Psoas muscle (tissue), 7 donors: ENCODE measurements at regions not wholly inside any gene's neighbourhood (a gene's known extent, or its start where the extent isn't known, plus 50 kb on each side); places are given as distances from the start of the nearest gene placed in this dataset.

ENCODE experiments used
- ATAC-seq, 4 donors: fragments of 200-7000 bp; cut with Tn5 transposase; one replicate each; pipeline ENCODE4 v1.9.1; 2020; ENCODE audit warnings: moderate library complexity in 3 of 4, mild to moderate bottlenecking in 2 of 4
- DNase-seq, 2 donors: peaks; one replicate each; pipeline ENCODE4 v3.0.0-alpha.2; 2020
- H3K27ac ChIP-seq: fragments of 200-600 bp; one replicate; pipeline ENCODE4 v1.8.0; 2022
- H3K27me3 ChIP-seq, 3 donors: fragments of 200-600 bp in 1 of 3; one replicate each; pipeline versions ENCODE4 v1.6.1 to v1.8.0; 2013 to 2022; ENCODE audit warnings: low read length in 2 of 3, mild to moderate bottlenecking in 2 of 3, moderate library complexity in 1 of 3; ENCODE audit not compliant: insufficient read depth in 3 of 3
- H3K36me3 ChIP-seq, 2 donors: fragments of 200-600 bp in 1 of 2; one replicate each; pipeline versions ENCODE4 v1.6.1 to v1.8.0; 2013 to 2022; ENCODE audit warnings: low read depth in 1 of 2, mild to moderate bottlenecking in 1 of 2, moderate library complexity in 1 of 2; ENCODE audit not compliant: insufficient read depth in 1 of 2
- H3K4me1 ChIP-seq: fragments of 200-600 bp; one replicate; pipeline ENCODE4 v1.8.0; 2022
- H3K4me3 ChIP-seq: fragments of 200-600 bp; one replicate; pipeline ENCODE4 v1.8.0; 2022; ENCODE audit warnings: mild to moderate bottlenecking
- H3K9me3 ChIP-seq: fragments of 200-600 bp; one replicate; pipeline ENCODE4 v1.8.0; 2022
- CTCF ChIP-seq: fragments of 200-600 bp; IDR thresholded peaks from one replicate; pipeline ENCODE4 v1.8.0; 2022; ENCODE audit warnings: antibody characterized with exemption
- WGBS, 3 donors: extraction: QIAGEN DNeasy Blood & Tissue Kit; methylation state at CpG; one replicate each; pipeline versions ENCODE4 v1.1.6 to v1.1.7; 2013; 5-methylcytosine and 5-hydroxymethylcytosine counted together
- intact Hi-C, 2 donors: fragments of 100-400 bp; cut with DNase I; formaldehyde crosslinking; loops; one replicate each; pipeline versions ENCODE4 v1.11.0 to v1.14.2; 2022
- donor health status: healthy with polysubstance abuse.
- donor health status: DM: no; HTN: no; CAD: no; lungs with moderate emphysema.
- donor health status: Bipolar disorder and iron deficiency.
- donor health status: healthy.
- donor health status: DM: yes; HTN: yes; CAD: no.
- donor health status: DM: no; HTN: no; CAD: no.
- donor health status: DM: yes; HTN: yes; CAD: no.

GRCh38 chr1:181152892-181153633, 64.6 kb downstream of the IER5 start:
- H3K4me3 ChIP-seq, result peak overlapping the region; percentile 2
- WGBS, 3 donors, result 1 to 4% (median 2%) methylated on average over 16 of the region's 16 CpGs
- DNase-seq (peak; percentile 84 to 95), ATAC-seq (peak; percentile 88 to 94 (median 90))
- H3K4me1 ChIP-seq, result peaks cover 49% of the 10 kb centered on the region
- TF ChIP-seq CTCF, result peak; percentile 35
- H3K27me3 ChIP-seq, result no peaks in the 10 kb centered on the region
- intact Hi-C loops, result loop anchor here (2.0 to 10.0 kb wide), 2 partner anchors 64 to 648 kb away; partner anchors contain the start of genes ACBD6 (in 1 of the 2) and IER5 (in 1 of the 2)
- peak overlapping the region; percentile 96 for H3K27ac ChIP-seq
- H3K36me3 ChIP-seq, result no peaks in the 10 kb centered on the region
- no peaks in the 10 kb centered on the region for H3K9me3 ChIP-seq

DNA sequence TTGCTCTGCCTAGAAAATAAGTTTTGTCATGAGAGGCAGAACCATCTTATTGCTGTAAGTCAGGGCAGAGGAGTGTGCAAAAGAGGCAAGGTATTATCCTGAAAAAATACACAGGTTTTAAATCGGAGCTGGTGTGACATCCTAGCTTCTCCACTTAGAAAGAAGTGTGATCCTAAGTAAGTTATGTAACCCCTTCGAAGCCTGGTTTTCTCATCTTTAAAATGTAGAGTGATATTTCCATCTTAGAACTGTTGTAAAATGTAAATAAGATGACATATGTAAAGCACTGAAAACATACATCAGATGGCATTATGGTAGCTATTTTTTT, 65.1 kb downstream of the IER5 start:
- ATAC-seq (no peak), DNase-seq (no peak)
- intact Hi-C loops, result loop anchor here (2.0 to 10.0 kb wide), 2 partner anchors 65 to 649 kb away; partner anchors contain the start of genes ACBD6 (in 1 of the 2) and IER5 (in 1 of the 2)
- Histone ChIP-seq H3K9me3 (no peaks in the 10 kb centered on the region), H3K27me3 (no peaks in the 10 kb centered on the region), H3K27ac (peak overlapping the region; percentile 96), H3K4me1 (peaks cover 44% of the 10 kb centered on the region), H3K36me3 (no peaks in the 10 kb centered on the region), H3K4me3 (no peak overlapping the region)
- WGBS, 3 donors, result 46 to 70% (median 48%) methylated on average over 2 of the region's 2 CpGs
- TF ChIP-seq CTCF, result no peak

GRCh38 chr1:181155339-181155738, 66.8 kb downstream of the IER5 start:
- intact Hi-C loops, result loop anchor here in 1 of 2 donors (10.0 kb wide), 1 partner anchor 651 kb away; the partner anchor contains the start of gene ACBD6

DNA sequence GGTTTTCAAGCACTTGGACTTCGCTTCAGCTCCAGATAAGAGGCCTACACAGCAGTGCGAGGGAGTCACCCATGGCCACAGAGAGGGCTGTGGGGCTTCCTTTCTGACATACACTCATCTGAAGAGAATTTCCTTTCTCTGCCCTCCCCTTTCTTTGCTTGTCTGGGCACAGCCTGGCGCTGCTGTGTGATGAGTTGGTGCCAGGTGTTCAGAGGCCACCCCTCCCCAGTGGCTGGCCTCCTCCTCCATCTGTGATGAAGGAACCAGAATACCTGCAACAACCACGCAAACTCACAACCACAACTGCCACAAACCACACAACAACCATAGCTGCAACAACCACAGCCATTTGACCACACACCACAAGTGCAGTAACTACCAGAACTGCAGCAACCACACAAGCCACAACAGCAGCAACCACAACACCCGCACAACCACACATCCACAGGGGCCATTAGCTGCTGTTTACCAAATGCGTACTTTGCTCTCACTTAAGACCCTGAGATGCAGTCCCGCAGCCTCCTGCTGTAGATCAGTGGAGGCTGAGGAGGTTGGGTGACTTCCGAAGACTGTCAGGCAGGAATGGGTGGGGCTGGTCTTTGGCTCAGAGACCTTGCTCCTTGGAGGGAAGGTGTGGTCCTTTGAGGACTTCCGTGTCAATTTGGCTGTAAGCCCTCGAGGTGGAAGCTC, 71.1 kb downstream of the IER5 start:
- peak; percentile 62 to 77 (median 66) for ATAC-seq
- H3K27me3 ChIP-seq, result no peaks in the 10 kb centered on the region
- no peaks in the 10 kb centered on the region for H3K36me3 ChIP-seq
- TF ChIP-seq CTCF, result no peak
- 73 to 79% (median 73%) methylated on average over 10 of the region's 10 CpGs for WGBS, 3 donors
- no peak overlapping the region for H3K4me3 ChIP-seq
- peaks cover 10% of the 10 kb centered on the region for H3K4me1 ChIP-seq
- DNase-seq, result no peak
- H3K27ac ChIP-seq, result no peak overlapping the region
- intact Hi-C loops, result loop anchor here in 1 of 2 donors (10.0 kb wide), 1 partner anchor 655 kb away; the partner anchor contains the start of gene ACBD6
- H3K9me3 ChIP-seq, result peaks cover 18% of the 10 kb centered on the region

More at GRCh38 chr1:181155339-181155738, 66.8 kb downstream of the IER5 start:
- DNase-seq (no peak), ATAC-seq (no peak)
- 58 to 82% (median 69%) methylated on average over 2 of the region's 2 CpGs for WGBS, 3 donors
- Histone ChIP-seq H3K27me3 (no peaks in the 10 kb centered on the region), H3K4me3 (no peak overlapping the region), H3K36me3 (no peaks in the 10 kb centered on the region), H3K9me3 (no peaks in the 10 kb centered on the region), H3K4me1 (peaks cover 44% of the 10 kb centered on the region), H3K27ac (no peak overlapping the region)
- TF ChIP-seq CTCF, result no peak
